GM18526 (cell line): ENCODE measurements at regions not wholly inside any gene's neighbourhood (a gene's known extent, or its start where the extent isn't known, plus 50 kb on each side); places are given as distances from the start of the nearest gene placed in this dataset.

ENCODE experiments used
- POLR2A ChIP-seq: IDR thresholded peaks from 3 replicates; pipeline ENCODE4 v1.6.1; 2011; ENCODE audit not compliant: insufficient read length; ENCODE audit errors: extremely low read depth

GRCh38 chr16:85402910-85403692, 210.0 kb upstream of the GSE1 start:
- no peak for TF ChIP-seq POLR2A

- no peak for TF ChIP-seq POLR2A
Observed at GRCh38 chr16:85403693-85404092, 209.4 kb upstream of the GSE1 start.

- TF ChIP-seq POLR2A = no peak
Observed at GRCh38 chr16:85412911-85413520, 200.1 kb upstream of the GSE1 start.

- TF ChIP-seq POLR2A = no peak
Observed at GRCh38 chr16:85413691-85414663, 199.1 kb upstream of the GSE1 start.

GRCh38 chr16:85415196-85416090, 197.7 kb upstream of the GSE1 start:
- no peak for TF ChIP-seq POLR2A

- TF ChIP-seq POLR2A = no peak
Observed at GRCh38 chr16:85416228-85417109, 196.7 kb upstream of the GSE1 start.

GRCh38 chr16:85417156-85417860, 195.8 kb upstream of the GSE1 start:
- TF ChIP-seq POLR2A = no peak

GRCh38 chr16:85418978-85419491, 194.1 kb upstream of the GSE1 start:
- TF ChIP-seq POLR2A = no peak

- TF ChIP-seq POLR2A = no peak
Observed at GRCh38 chr16:85419503-85420408, 193.4 kb upstream of the GSE1 start.

- TF ChIP-seq POLR2A = no peak
Observed at GRCh38 chr16:85420501-85421337, 192.4 kb upstream of the GSE1 start.
